Mesothelial cell of epicardium (in vitro differentiated cells): ENCODE measurements at regions not wholly inside any gene's neighbourhood (a gene's known extent, or its start where the extent isn't known, plus 50 kb on each side); places are given as distances from the start of the nearest gene placed in this dataset.

Source experiments
- DNase-seq, 2 experiments: peaks; one replicate each; pipeline ENCODE4 v3.0.0; 2021; ENCODE audit warnings: low spot score in 2 of 2; ENCODE audit not compliant: unreplicated experiment in 2 of 2
- H3K27ac Mint-ChIP-seq: 2 replicates; pipeline ENCODE4 v1.8.0; 2021; ENCODE audit warnings: mixed read lengths
- H3K27me3 Mint-ChIP-seq: 2 replicates; pipeline ENCODE4 v1.8.0; 2021; ENCODE audit warnings: low read depth, mixed read lengths
- H3K36me3 Mint-ChIP-seq: 2 replicates; pipeline ENCODE4 v1.8.0; 2021; ENCODE audit warnings: mixed read lengths
- H3K4me1 Mint-ChIP-seq: 2 replicates; pipeline ENCODE4 v1.8.0; 2021; ENCODE audit warnings: mixed read lengths
- H3K4me3 Mint-ChIP-seq: 2 replicates; pipeline ENCODE4 v1.8.0; 2021; ENCODE audit warnings: mild to moderate bottlenecking, moderate library complexity, mixed read lengths
- H3K9me3 Mint-ChIP-seq: 2 replicates; pipeline ENCODE4 v1.8.0; 2021; ENCODE audit warnings: mixed read lengths
- TF ChIP-seq, protein P1 (sequence below): fragments of 200-600 bp; sonication (generic); IDR thresholded peaks from one replicate; pipeline ENCODE4 v1.5.0; 2021; ENCODE audit warnings: antibody characterized with exemption; ENCODE audit not compliant: unreplicated experiment

- Mint-ChIP-seq H3K27ac (peak overlapping the region; percentile 55), H3K36me3 (peaks cover 18% of the 10 kb centered on the region), H3K9me3 (peaks cover 32% of the 10 kb centered on the region), H3K4me1 (peaks cover 14% of the 10 kb centered on the region), H3K4me3 (no peak overlapping the region), H3K27me3 (no peaks in the 10 kb centered on the region)
- TF ChIP-seq, protein P1, sequence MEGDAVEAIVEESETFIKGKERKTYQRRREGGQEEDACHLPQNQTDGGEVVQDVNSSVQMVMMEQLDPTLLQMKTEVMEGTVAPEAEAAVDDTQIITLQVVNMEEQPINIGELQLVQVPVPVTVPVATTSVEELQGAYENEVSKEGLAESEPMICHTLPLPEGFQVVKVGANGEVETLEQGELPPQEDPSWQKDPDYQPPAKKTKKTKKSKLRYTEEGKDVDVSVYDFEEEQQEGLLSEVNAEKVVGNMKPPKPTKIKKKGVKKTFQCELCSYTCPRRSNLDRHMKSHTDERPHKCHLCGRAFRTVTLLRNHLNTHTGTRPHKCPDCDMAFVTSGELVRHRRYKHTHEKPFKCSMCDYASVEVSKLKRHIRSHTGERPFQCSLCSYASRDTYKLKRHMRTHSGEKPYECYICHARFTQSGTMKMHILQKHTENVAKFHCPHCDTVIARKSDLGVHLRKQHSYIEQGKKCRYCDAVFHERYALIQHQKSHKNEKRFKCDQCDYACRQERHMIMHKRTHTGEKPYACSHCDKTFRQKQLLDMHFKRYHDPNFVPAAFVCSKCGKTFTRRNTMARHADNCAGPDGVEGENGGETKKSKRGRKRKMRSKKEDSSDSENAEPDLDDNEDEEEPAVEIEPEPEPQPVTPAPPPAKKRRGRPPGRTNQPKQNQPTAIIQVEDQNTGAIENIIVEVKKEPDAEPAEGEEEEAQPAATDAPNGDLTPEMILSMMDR = no peak
- DNase-seq = no peak
Observed at GRCh38 chr2:188645986-188646385, 328.2 kb upstream of the COL3A1 start.

GRCh38 chr2:188647430-188648070 is 326.6 kb upstream of the COL3A1 start:
- Mint-ChIP-seq H3K27me3 (no peaks in the 10 kb centered on the region), H3K27ac (no peak overlapping the region), H3K36me3 (peaks cover 15% of the 10 kb centered on the region), H3K4me1 (peaks cover 27% of the 10 kb centered on the region), H3K4me3 (no peak overlapping the region), H3K9me3 (peaks cover 25% of the 10 kb centered on the region)
- no peak for DNase-seq
- TF ChIP-seq, protein P1 = no peak

- peaks cover 9% of the 10 kb centered on the region for H3K9me3 Mint-ChIP-seq
- TF ChIP-seq, protein P1 = no peak
- peak overlapping the region; percentile 49 for H3K27ac Mint-ChIP-seq
- no peak overlapping the region for H3K4me3 Mint-ChIP-seq
- DNase-seq = no peak
- H3K4me1 Mint-ChIP-seq = peaks cover 36% of the 10 kb centered on the region
- peaks cover 5% of the 10 kb centered on the region for H3K36me3 Mint-ChIP-seq
- no peaks in the 10 kb centered on the region for H3K27me3 Mint-ChIP-seq
Observed at GRCh38 chr2:188659656-188660406, 314.3 kb upstream of the COL3A1 start.

DNA sequence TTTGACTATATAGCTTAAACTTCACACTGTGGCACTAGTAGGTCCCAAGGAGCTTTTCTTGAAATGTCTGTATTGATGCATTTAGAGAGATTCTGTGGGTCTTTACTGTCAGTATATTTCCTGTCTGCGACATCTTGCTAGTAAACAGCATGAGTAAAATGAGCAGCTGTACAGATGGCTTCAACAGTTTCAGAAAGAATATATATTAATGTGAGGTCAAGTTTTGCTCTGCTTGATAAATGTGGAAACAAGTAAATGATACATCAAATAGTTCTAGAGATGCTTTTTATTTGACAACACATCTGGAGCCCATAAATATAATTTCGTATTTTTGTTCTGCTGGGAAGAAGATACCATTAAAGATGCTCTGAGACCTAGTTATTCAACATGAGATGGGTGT is 310.9 kb upstream of the COL3A1 start:
- TF ChIP-seq, protein P1 = no peak
- H3K4me3 Mint-ChIP-seq = no peak overlapping the region
- no peak for DNase-seq
- peak overlapping the region; percentile 89 for H3K27ac Mint-ChIP-seq
- H3K36me3 Mint-ChIP-seq = peaks cover 5% of the 10 kb centered on the region
- H3K27me3 Mint-ChIP-seq = no peaks in the 10 kb centered on the region
- peaks cover 41% of the 10 kb centered on the region for H3K4me1 Mint-ChIP-seq
- H3K9me3 Mint-ChIP-seq = peaks cover 9% of the 10 kb centered on the region

DNA sequence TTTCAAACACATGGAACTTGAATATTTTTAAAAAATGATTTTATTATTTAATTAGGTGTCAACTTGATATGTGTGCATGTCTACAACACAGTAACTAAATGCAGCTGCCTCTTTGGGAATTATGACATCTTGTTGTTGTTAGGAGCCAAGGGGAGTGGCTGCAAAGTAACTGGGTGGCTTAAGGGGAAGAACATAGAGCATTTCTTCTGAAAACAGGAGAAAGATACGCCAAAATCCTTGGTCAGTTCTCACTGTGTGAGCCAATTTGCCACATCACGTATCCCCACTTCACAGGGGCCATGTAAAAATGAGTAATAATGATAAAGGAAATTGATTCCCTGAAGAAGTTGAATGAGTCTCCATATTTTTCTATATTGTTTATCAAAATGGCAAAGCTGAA is 309.8 kb upstream of the COL3A1 start:
- TF ChIP-seq, protein P1 = no peak
- Mint-ChIP-seq H3K4me3 (no peak overlapping the region), H3K9me3 (peaks cover 9% of the 10 kb centered on the region), H3K27me3 (no peaks in the 10 kb centered on the region), H3K27ac (peak overlapping the region; percentile 85), H3K36me3 (peaks cover 5% of the 10 kb centered on the region), H3K4me1 (peaks cover 43% of the 10 kb centered on the region)
- DNase-seq = no peak
